ENCODE measurements at regions not wholly inside any gene's neighbourhood (a gene's known extent, or its start where the extent isn't known, plus 50 kb on each side); places are given as distances from the start of the nearest gene placed in this dataset.

DNA sequence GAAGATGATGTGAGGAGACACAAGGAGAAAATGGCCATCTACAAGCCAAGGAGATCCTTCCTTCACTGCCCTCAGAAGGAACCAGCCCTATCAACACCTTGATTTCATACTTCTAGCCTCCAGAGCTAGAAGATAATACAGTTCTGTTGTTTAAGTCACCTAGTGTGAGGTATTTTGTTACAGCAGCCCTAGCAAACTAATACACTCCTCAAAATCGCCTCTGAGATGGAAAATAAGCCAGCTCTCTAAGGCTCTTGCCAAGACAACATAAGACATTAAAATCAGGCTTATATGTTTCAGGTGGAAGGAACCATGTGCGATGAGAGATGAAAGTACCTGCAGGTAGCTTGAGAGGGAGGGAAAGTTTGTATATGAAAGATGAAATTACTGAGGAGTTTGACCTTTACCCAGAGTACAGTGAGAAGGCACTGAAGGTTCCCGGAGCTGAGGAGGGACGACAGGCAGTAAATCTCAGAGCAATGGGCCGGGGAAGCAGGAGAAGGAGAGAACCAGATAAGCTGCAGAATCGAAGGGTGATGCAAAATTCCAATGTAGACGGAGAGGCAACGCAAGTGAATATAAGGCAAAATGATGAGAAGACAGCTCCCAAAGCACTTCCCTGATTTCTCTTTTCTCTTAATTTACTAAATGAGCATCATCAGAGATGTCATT is 84.7 kb downstream of the HHIPL2 start:
- Histone ChIP-seq H3K27me3 (ENCODE audit: control insufficient read depth in 1 of 2, insufficient read depth in 1 of 2, low read length in 2 of 2) (no peaks in the 10 kb centered on the region), H2BK12ac (ENCODE audit: low read length in 2 of 2) (no peak overlapping the region), H2BK120ac (ENCODE audit: low read depth, low read length) (no peak overlapping the region), H2AFZ (ENCODE audit: low read depth, low read length) (no peak overlapping the region), H3K4me1 (ENCODE audit: control insufficient read depth, insufficient read depth, low read depth, low read length) (peaks cover 2% of the 10 kb centered on the region), H4K91ac (ENCODE audit: low read length) (no peak overlapping the region), H2AK5ac (ENCODE audit: low read length, severe bottlenecking) (no peak overlapping the region), H3K18ac (ENCODE audit: low read depth in 1 of 2, low read length in 2 of 2) (no peak overlapping the region), H3K9me3 (ENCODE audit: control insufficient read depth, low read length) (no peaks in the 10 kb centered on the region), H3K23ac (ENCODE audit: low read length in 2 of 2) (no peak overlapping the region), H3K14ac (ENCODE audit: low read length in 2 of 2) (no peak overlapping the region), H3K4ac (ENCODE audit: low read depth in 1 of 2, low read length in 2 of 2) (no peak overlapping the region), H3K9ac (ENCODE audit: low read length) (no peak overlapping the region), H3K36me3 (ENCODE audit: control insufficient read depth in 1 of 2, insufficient read depth in 2 of 2, low read depth in 1 of 2, low read length in 2 of 2) (no peaks in the 10 kb centered on the region), H2BK15ac (ENCODE audit: low read depth, poor library complexity, severe bottlenecking) (no peak overlapping the region), H3K79me1 (replicated peaks; ENCODE audit: low read length, poor library complexity, severe bottlenecking) (no peaks in the 10 kb centered on the region), H3K27ac (ENCODE audit: low read length, poor library complexity, severe bottlenecking) (no peak overlapping the region), H3K4me2 (ENCODE audit: low read length, poor library complexity, severe bottlenecking) (no peak overlapping the region), H2BK5ac (ENCODE audit: low read depth, low read length, poor library complexity, severe bottlenecking) (no peak overlapping the region), H4K8ac (ENCODE audit: low read length) (no peak overlapping the region), H3K4me3 (ENCODE audit: insufficient read depth in 1 of 2, low read depth in 1 of 2, low read length in 2 of 2) (no peak overlapping the region)
- no peak for DNase-seq
- 87% methylated on average over 6 of the region's 8 CpGs for WGBS

DNA sequence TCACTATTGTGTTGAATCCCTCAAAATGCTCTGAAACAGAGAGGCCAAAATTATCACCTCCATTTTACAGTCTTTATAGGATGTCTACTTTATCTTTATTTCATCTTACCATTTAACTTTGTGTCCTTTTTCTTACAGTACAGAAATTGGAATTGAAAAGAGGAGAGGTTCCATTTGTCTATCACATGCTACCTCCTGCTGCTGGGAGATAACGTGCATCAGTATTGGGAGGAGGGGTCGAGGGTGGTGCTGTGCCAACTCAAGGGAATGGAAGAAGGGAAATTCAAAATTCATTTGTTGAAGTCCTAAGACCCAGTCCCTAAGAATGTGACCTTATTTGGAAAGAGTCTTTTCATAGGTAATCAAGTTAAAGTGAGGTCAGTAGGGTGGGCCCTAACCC is 85.3 kb downstream of the HHIPL2 start:
- peaks cover 6% of the 10 kb centered on the region for H3K9me3 ChIP-seq (ENCODE audit: control insufficient read depth, low read length)
- H3K4me3 ChIP-seq (ENCODE audit: insufficient read depth in 1 of 2, low read depth in 1 of 2, low read length in 2 of 2) = no peak overlapping the region
- H2AK5ac ChIP-seq (ENCODE audit: low read length, severe bottlenecking) = no peak overlapping the region
- WGBS = 82% methylated on average over 2 of the region's 2 CpGs
- no peak overlapping the region for H3K18ac ChIP-seq (ENCODE audit: low read depth in 1 of 2, low read length in 2 of 2)
- no peak overlapping the region for H3K9ac ChIP-seq (ENCODE audit: low read length)
- H2BK12ac ChIP-seq (ENCODE audit: low read length in 2 of 2) = no peak overlapping the region
- H2BK15ac ChIP-seq (ENCODE audit: low read depth, poor library complexity, severe bottlenecking) = no peak overlapping the region
- no peak overlapping the region for H3K23ac ChIP-seq (ENCODE audit: low read length in 2 of 2)
- no peak overlapping the region for H3K27ac ChIP-seq (ENCODE audit: low read length, poor library complexity, severe bottlenecking)
- H4K91ac ChIP-seq (ENCODE audit: low read length) = no peak overlapping the region
- H3K27me3 ChIP-seq (ENCODE audit: control insufficient read depth in 1 of 2, insufficient read depth in 1 of 2, low read length in 2 of 2) = no peaks in the 10 kb centered on the region
- no peak overlapping the region for H2BK5ac ChIP-seq (ENCODE audit: low read depth, low read length, poor library complexity, severe bottlenecking)
- no peak overlapping the region for H2AFZ ChIP-seq (ENCODE audit: low read depth, low read length)
- H3K79me1 ChIP-seq (replicated peaks; ENCODE audit: low read length, poor library complexity, severe bottlenecking) = no peaks in the 10 kb centered on the region
- H3K36me3 ChIP-seq (ENCODE audit: control insufficient read depth in 1 of 2, insufficient read depth in 2 of 2, low read depth in 1 of 2, low read length in 2 of 2) = no peaks in the 10 kb centered on the region
- H2BK120ac ChIP-seq (ENCODE audit: low read depth, low read length) = no peak overlapping the region
- no peak overlapping the region for H4K8ac ChIP-seq (ENCODE audit: low read length)
- H3K14ac ChIP-seq (ENCODE audit: low read length in 2 of 2) = no peak overlapping the region
- peaks cover 2% of the 10 kb centered on the region for H3K4me1 ChIP-seq (ENCODE audit: control insufficient read depth, insufficient read depth, low read depth, low read length)
- DNase-seq = no peak
- H3K4ac ChIP-seq (ENCODE audit: low read depth in 1 of 2, low read length in 2 of 2) = no peak overlapping the region
- H3K4me2 ChIP-seq (ENCODE audit: low read length, poor library complexity, severe bottlenecking) = no peak overlapping the region

DNA sequence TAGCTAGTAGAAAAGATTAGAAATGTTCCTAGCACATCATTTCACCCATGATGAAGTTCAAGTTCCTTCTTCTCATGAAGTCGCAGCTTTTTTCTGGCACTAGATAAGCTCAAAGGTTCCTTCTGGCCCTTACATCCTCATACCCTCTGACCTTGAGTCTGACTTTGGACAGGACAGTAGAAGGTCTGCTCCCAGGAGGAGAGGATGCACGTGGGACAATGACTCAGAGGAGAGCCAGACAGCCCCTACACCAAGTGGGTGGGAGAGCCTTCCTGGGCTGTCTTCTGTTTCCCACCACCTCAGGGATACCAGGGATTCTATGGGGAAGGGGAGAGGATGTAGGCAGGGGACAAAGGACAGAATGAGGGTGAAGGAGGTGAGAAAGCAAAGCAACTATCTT is 86.0 kb downstream of the HHIPL2 start:
- H2BK5ac ChIP-seq (ENCODE audit: low read depth, low read length, poor library complexity, severe bottlenecking) = no peak overlapping the region
- H3K4me3 ChIP-seq (ENCODE audit: insufficient read depth in 1 of 2, low read depth in 1 of 2, low read length in 2 of 2) = no peak overlapping the region
- no peak overlapping the region for H3K27ac ChIP-seq (ENCODE audit: low read length, poor library complexity, severe bottlenecking)
- no peak overlapping the region for H2BK12ac ChIP-seq (ENCODE audit: low read length in 2 of 2)
- H3K9me3 ChIP-seq (ENCODE audit: control insufficient read depth, low read length) = peaks cover 12% of the 10 kb centered on the region
- H3K23ac ChIP-seq (ENCODE audit: low read length in 2 of 2) = no peak overlapping the region
- no peak overlapping the region for H3K9ac ChIP-seq (ENCODE audit: low read length)
- peaks cover 2% of the 10 kb centered on the region for H3K4me1 ChIP-seq (ENCODE audit: control insufficient read depth, insufficient read depth, low read depth, low read length)
- WGBS = 70% methylated on average over 2 of the region's 2 CpGs
- no peak overlapping the region for H4K91ac ChIP-seq (ENCODE audit: low read length)
- no peak overlapping the region for H3K4me2 ChIP-seq (ENCODE audit: low read length, poor library complexity, severe bottlenecking)
- H4K8ac ChIP-seq (ENCODE audit: low read length) = no peak overlapping the region
- H3K27me3 ChIP-seq (ENCODE audit: control insufficient read depth in 1 of 2, insufficient read depth in 1 of 2, low read length in 2 of 2) = no peaks in the 10 kb centered on the region
- H3K18ac ChIP-seq (ENCODE audit: low read depth in 1 of 2, low read length in 2 of 2) = no peak overlapping the region
- peak; percentile 18 for DNase-seq
- H2AK5ac ChIP-seq (ENCODE audit: low read length, severe bottlenecking) = no peak overlapping the region
- H3K36me3 ChIP-seq (ENCODE audit: control insufficient read depth in 1 of 2, insufficient read depth in 2 of 2, low read depth in 1 of 2, low read length in 2 of 2) = no peaks in the 10 kb centered on the region
- H3K4ac ChIP-seq (ENCODE audit: low read depth in 1 of 2, low read length in 2 of 2) = no peak overlapping the region
- no peak overlapping the region for H2AFZ ChIP-seq (ENCODE audit: low read depth, low read length)
- H3K79me1 ChIP-seq (replicated peaks; ENCODE audit: low read length, poor library complexity, severe bottlenecking) = no peaks in the 10 kb centered on the region
- H2BK15ac ChIP-seq (ENCODE audit: low read depth, poor library complexity, severe bottlenecking) = no peak overlapping the region
- H2BK120ac ChIP-seq (ENCODE audit: low read depth, low read length) = no peak overlapping the region
- no peak overlapping the region for H3K14ac ChIP-seq (ENCODE audit: low read length in 2 of 2)

DNA sequence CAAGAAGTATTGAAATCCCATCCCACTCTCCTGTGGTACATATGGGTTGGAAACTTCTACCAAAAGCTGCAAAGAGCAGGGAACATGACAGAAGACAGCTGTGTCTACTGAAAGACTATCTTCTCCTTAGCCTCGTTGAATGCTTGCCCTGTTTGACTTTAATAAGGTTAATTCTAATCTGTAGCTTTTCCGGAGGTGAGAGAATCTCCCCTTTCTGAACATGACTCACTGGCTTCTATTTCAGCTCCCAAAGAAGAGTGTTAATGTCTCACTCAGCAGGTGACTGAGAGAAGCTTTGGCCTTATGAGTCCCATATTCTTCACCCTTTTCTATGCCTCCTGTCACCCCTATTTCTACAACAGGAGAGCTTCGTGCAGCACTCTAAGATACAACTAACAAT is 88.3 kb downstream of the HHIPL2 start:
- Histone ChIP-seq H2BK15ac (ENCODE audit: low read depth, poor library complexity, severe bottlenecking) (no peak overlapping the region), H4K8ac (ENCODE audit: low read length) (no peak overlapping the region), H4K91ac (ENCODE audit: low read length) (no peak overlapping the region), H3K4me2 (ENCODE audit: low read length, poor library complexity, severe bottlenecking) (no peak overlapping the region), H3K4ac (ENCODE audit: low read depth in 1 of 2, low read length in 2 of 2) (no peak overlapping the region), H3K27ac (ENCODE audit: low read length, poor library complexity, severe bottlenecking) (no peak overlapping the region), H3K79me1 (replicated peaks; ENCODE audit: low read length, poor library complexity, severe bottlenecking) (no peaks in the 10 kb centered on the region), H3K9ac (ENCODE audit: low read length) (no peak overlapping the region), H3K9me3 (ENCODE audit: control insufficient read depth, low read length) (peaks cover 15% of the 10 kb centered on the region), H3K36me3 (ENCODE audit: control insufficient read depth in 1 of 2, insufficient read depth in 2 of 2, low read depth in 1 of 2, low read length in 2 of 2) (no peaks in the 10 kb centered on the region), H3K27me3 (ENCODE audit: control insufficient read depth in 1 of 2, insufficient read depth in 1 of 2, low read length in 2 of 2) (no peaks in the 10 kb centered on the region), H2BK120ac (ENCODE audit: low read depth, low read length) (no peak overlapping the region), H3K4me1 (ENCODE audit: control insufficient read depth, insufficient read depth, low read depth, low read length) (peaks cover 2% of the 10 kb centered on the region), H3K14ac (ENCODE audit: low read length in 2 of 2) (no peak overlapping the region), H3K18ac (ENCODE audit: low read depth in 1 of 2, low read length in 2 of 2) (no peak overlapping the region), H2AK5ac (ENCODE audit: low read length, severe bottlenecking) (no peak overlapping the region), H3K4me3 (ENCODE audit: insufficient read depth in 1 of 2, low read depth in 1 of 2, low read length in 2 of 2) (no peak overlapping the region), H2AFZ (ENCODE audit: low read depth, low read length) (no peak overlapping the region), H3K23ac (ENCODE audit: low read length in 2 of 2) (no peak overlapping the region), H2BK5ac (ENCODE audit: low read depth, low read length, poor library complexity, severe bottlenecking) (no peak overlapping the region), H2BK12ac (ENCODE audit: low read length in 2 of 2) (no peak overlapping the region)
- 85% methylated on average over 3 of the region's 3 CpGs for WGBS
- DNase-seq = no peak

All from mesenchymal stem cell (in vitro differentiated cells and primary cell).